Endodermal cell (in vitro differentiated cells): ENCODE measurements at regions not wholly inside any gene's neighbourhood (a gene's known extent, or its start where the extent isn't known, plus 50 kb on each side); places are given as distances from the start of the nearest gene placed in this dataset.

Experiments
- DNase-seq: peaks from one replicate; pipeline ENCODE4 v3.0.0-alpha.2; 2017
- H3K27ac ChIP-seq: 2 replicates; pipeline ENCODE4 v1.5.1; 2013; ENCODE audit warnings: mild to moderate bottlenecking, low read depth, low read length, moderate library complexity
- H3K27me3 ChIP-seq: 2 replicates; pipeline ENCODE4 v1.6.1; 2013; ENCODE audit warnings: mild to moderate bottlenecking, low read length, moderate library complexity; ENCODE audit not compliant: insufficient read depth, control insufficient read depth, poor library complexity, severe bottlenecking
- H3K36me3 ChIP-seq: 2 replicates; pipeline ENCODE4 v1.7.0; 2013; ENCODE audit warnings: mild to moderate bottlenecking, low read length, moderate library complexity; ENCODE audit not compliant: control insufficient read depth, insufficient read depth
- H3K4me1 ChIP-seq: one replicate; pipeline ENCODE4 v1.7.0; 2013; ENCODE audit warnings: low read length; ENCODE audit not compliant: control insufficient read depth, insufficient read depth
- H3K4me3 ChIP-seq: 2 replicates; pipeline ENCODE4 v1.5.1; 2013; ENCODE audit warnings: mild to moderate bottlenecking, low read length, moderate library complexity
- H3K9ac ChIP-seq: 2 replicates; pipeline ENCODE4 v1.6.1; 2013; ENCODE audit warnings: mild to moderate bottlenecking, low read length, moderate library complexity; ENCODE audit not compliant: poor library complexity, severe bottlenecking; ENCODE audit errors: extremely low read depth
- H3K9me3 ChIP-seq: 2 replicates; pipeline ENCODE4 v1.6.1; 2013; ENCODE audit warnings: mild to moderate bottlenecking, low read length, moderate library complexity; ENCODE audit not compliant: control insufficient read depth
- H3K27ac Mint-ChIP-seq: 2 replicates; pipeline ENCODE4 v1.8.0; 2020; ENCODE audit warnings: mixed read lengths
- H3K27me3 Mint-ChIP-seq: 2 replicates; pipeline ENCODE4 v1.8.0; 2021; ENCODE audit warnings: mild to moderate bottlenecking, mixed read lengths; ENCODE audit not compliant: insufficient read depth
- H3K36me3 Mint-ChIP-seq: 2 replicates; pipeline ENCODE4 v1.8.0; 2020; ENCODE audit warnings: low read depth, mixed read lengths
- H3K4me1 Mint-ChIP-seq: 2 replicates; pipeline ENCODE4 v1.8.0; 2020; ENCODE audit warnings: mixed read lengths
- H3K4me3 Mint-ChIP-seq: 2 replicates; pipeline ENCODE4 v1.8.0; 2020; ENCODE audit warnings: mild to moderate bottlenecking, moderate library complexity, mixed read lengths
- H3K9me3 Mint-ChIP-seq: 2 replicates; pipeline ENCODE4 v1.8.0; 2020; ENCODE audit warnings: mild to moderate bottlenecking, mixed read lengths
- CTCF ChIP-seq: fragments of 200-600 bp; sonication (generic); conservative IDR thresholded peaks from 2 replicates; pipeline ENCODE4 v1.5.0; 2021; ENCODE audit warnings: antibody characterized with exemption, mild to moderate bottlenecking
- WGBS, 2 experiments: methylation state at CpG; one replicate each; pipeline versions ENCODE4 v1.1.5 to v1.1.7; 2013; ENCODE audit warnings: missing lambda C conversion rate in 2 of 2, mixed read lengths in 1 of 2; ENCODE audit not compliant: insufficient coverage in 1 of 2, insufficient read length in 1 of 2; 5-methylcytosine and 5-hydroxymethylcytosine counted together

GRCh38 chr3:22916933-22917332, 286.2 kb upstream of the UBE2E2 start:
- no peaks in the 10 kb centered on the region for H3K27me3 ChIP-seq
- no peaks in the 10 kb centered on the region for H3K4me1 Mint-ChIP-seq
- TF ChIP-seq CTCF: no peak
- no peaks in the 10 kb centered on the region for H3K9me3 Mint-ChIP-seq
- no peak overlapping the region for H3K4me3 ChIP-seq
- no peaks in the 10 kb centered on the region for H3K27me3 Mint-ChIP-seq
- no peaks in the 10 kb centered on the region for H3K9me3 ChIP-seq
- no peak overlapping the region for H3K4me3 Mint-ChIP-seq
- WGBS, 2 experiments: 84 to 88% methylated on average over 1 to 2 of the region's 2 CpGs
- DNase-seq: no peak
- no peaks in the 10 kb centered on the region for H3K36me3 ChIP-seq
- no peak overlapping the region for H3K27ac Mint-ChIP-seq
- H3K36me3 Mint-ChIP-seq: no peaks in the 10 kb centered on the region
- no peaks in the 10 kb centered on the region for H3K4me1 ChIP-seq
- H3K27ac ChIP-seq: no peak overlapping the region
- H3K9ac ChIP-seq: no peak overlapping the region

- no peak overlapping the region for H3K27ac Mint-ChIP-seq
- no peaks in the 10 kb centered on the region for H3K27me3 Mint-ChIP-seq
- no peaks in the 10 kb centered on the region for H3K36me3 ChIP-seq
- no peaks in the 10 kb centered on the region for H3K4me1 ChIP-seq
- no peaks in the 10 kb centered on the region for H3K36me3 Mint-ChIP-seq
- H3K27ac ChIP-seq: no peak overlapping the region
- no peaks in the 10 kb centered on the region for H3K9me3 ChIP-seq
- H3K4me1 Mint-ChIP-seq: no peaks in the 10 kb centered on the region
- TF ChIP-seq CTCF: no peak
- WGBS, 2 experiments: 87 to 100% methylated on average over 1 to 3 of the region's 3 CpGs
- no peak overlapping the region for H3K4me3 Mint-ChIP-seq
- no peak for DNase-seq
- H3K9me3 Mint-ChIP-seq: no peaks in the 10 kb centered on the region
- no peak overlapping the region for H3K9ac ChIP-seq
- no peaks in the 10 kb centered on the region for H3K27me3 ChIP-seq
- no peak overlapping the region for H3K4me3 ChIP-seq
Measured at GRCh38 chr3:22920006-22920405, 283.1 kb upstream of the UBE2E2 start.

GRCh38 chr3:22922317-22922716, 280.8 kb upstream of the UBE2E2 start:
- H3K36me3 ChIP-seq: no peaks in the 10 kb centered on the region
- no peaks in the 10 kb centered on the region for H3K4me1 ChIP-seq
- Mint-ChIP-seq H3K4me1 (no peaks in the 10 kb centered on the region), H3K36me3 (no peaks in the 10 kb centered on the region), H3K4me3 (no peak overlapping the region), H3K9me3 (no peaks in the 10 kb centered on the region), H3K27ac (no peak overlapping the region), H3K27me3 (no peaks in the 10 kb centered on the region)
- no peak for DNase-seq
- H3K4me3 ChIP-seq: no peak overlapping the region
- H3K9ac ChIP-seq: no peak overlapping the region
- peak; percentile 71 for TF ChIP-seq CTCF
- H3K27me3 ChIP-seq: no peaks in the 10 kb centered on the region
- no peak overlapping the region for H3K27ac ChIP-seq
- 72% methylated on average over 3 of the region's 3 CpGs; no CpG with 5 or more reads in 1 of the 2 experiments for WGBS, 2 experiments
- H3K9me3 ChIP-seq: no peaks in the 10 kb centered on the region
